ENCODE measurements at regions not wholly inside any gene's neighbourhood (a gene's known extent, or its start where the extent isn't known, plus 50 kb on each side); places are given as distances from the start of the nearest gene placed in this dataset.

DNA sequence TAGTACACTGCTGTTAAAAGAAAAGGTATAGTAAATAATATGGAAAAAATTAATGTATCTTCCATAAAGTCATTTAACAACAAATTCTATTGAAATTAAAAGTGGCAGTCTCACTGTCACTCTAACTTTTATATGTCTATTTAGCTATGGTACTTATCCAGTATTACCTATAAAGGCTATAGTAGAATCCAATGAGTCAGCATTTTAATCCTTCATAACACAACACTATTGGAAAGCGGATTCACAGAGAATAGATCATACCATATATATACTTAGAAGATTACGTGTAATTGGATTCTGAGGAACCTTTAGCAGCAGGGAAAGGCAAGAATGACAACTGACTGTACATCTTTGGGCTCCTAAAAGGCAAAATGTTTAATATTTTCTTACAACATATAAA, 1942.6 kb downstream of the PCDH7 start:
- H3K4me3 ChIP-seq (replicated peaks in 1 of 2; ENCODE audit: low read depth in 1 of 2, low read length in 2 of 2): no peak overlapping the region
- H3K9me2 ChIP-seq (ENCODE audit: insufficient read depth): no peaks in the 10 kb centered on the region; the same call in 1 of the 2 replicates
- no peak for TF ChIP-seq CEBPB (IDR thresholded peaks at IDR 0.05; ENCODE audit: low read depth)
- no peak for TF ChIP-seq POLR2AphosphoS5 (IDR thresholded peaks at IDR 0.05; ENCODE audit: low read depth, low read length)
- TF ChIP-seq, protein P1, sequence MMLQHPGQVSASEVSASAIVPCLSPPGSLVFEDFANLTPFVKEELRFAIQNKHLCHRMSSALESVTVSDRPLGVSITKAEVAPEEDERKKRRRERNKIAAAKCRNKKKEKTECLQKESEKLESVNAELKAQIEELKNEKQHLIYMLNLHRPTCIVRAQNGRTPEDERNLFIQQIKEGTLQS (IDR thresholded peaks at IDR 0.05): no peak
- TF ChIP-seq EGR1 (IDR thresholded peaks at IDR 0.05; ENCODE audit: low read depth): no peak
- TF ChIP-seq POLR2A (IDR thresholded peaks at IDR 0.05; ENCODE audit: borderline replicate concordance, extremely low read depth, insufficient read depth, insufficient read length): no peak
- TF ChIP-seq, protein P2, sequence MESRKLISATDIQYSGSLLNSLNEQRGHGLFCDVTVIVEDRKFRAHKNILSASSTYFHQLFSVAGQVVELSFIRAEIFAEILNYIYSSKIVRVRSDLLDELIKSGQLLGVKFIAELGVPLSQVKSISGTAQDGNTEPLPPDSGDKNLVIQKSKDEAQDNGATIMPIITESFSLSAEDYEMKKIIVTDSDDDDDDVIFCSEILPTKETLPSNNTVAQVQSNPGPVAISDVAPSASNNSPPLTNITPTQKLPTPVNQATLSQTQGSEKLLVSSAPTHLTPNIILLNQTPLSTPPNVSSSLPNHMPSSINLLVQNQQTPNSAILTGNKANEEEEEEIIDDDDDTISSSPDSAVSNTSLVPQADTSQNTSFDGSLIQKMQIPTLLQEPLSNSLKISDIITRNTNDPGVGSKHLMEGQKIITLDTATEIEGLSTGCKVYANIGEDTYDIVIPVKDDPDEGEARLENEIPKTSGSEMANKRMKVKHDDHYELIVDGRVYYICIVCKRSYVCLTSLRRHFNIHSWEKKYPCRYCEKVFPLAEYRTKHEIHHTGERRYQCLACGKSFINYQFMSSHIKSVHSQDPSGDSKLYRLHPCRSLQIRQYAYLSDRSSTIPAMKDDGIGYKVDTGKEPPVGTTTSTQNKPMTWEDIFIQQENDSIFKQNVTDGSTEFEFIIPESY (IDR thresholded peaks at IDR 0.05; ENCODE audit: extremely low read depth, insufficient replicate concordance, low read length): no peak
- no peak for TF ChIP-seq TCF7L2 (IDR thresholded peaks at IDR 0.05; ENCODE audit: borderline replicate concordance, extremely low read depth, insufficient read depth, insufficient read length)
- no peak for TF ChIP-seq SP1 (IDR thresholded peaks at IDR 0.05; ENCODE audit: low read depth)
- TF ChIP-seq SRF (IDR thresholded peaks at IDR 0.05; ENCODE audit: low read depth): no peak
- TF ChIP-seq CBX3 (IDR thresholded peaks at IDR 0.05; ENCODE audit: low read depth): no peak
- TF ChIP-seq EZH2phosphoT487 (IDR thresholded peaks at IDR 0.05; ENCODE audit: borderline replicate concordance): no peak
- no peak for TF ChIP-seq SIN3A (IDR thresholded peaks at IDR 0.05; ENCODE audit: low read depth)
- no peak for TF ChIP-seq RAD21 (IDR thresholded peaks at IDR 0.05; ENCODE audit: low read depth)
- H3K27me3 ChIP-seq (ENCODE audit: insufficient read depth, low read length): no peaks in the 10 kb centered on the region
- no peak overlapping the region for H3K4me2 ChIP-seq (ENCODE audit: low read length)
- ATAC-seq (no peak), DNase-seq (ENCODE audit: low read depth, low spot score) (no peak)
- ChIA-PET POLR2A (no interaction called here), RAD21 (ENCODE audit: low non-redundant PET in 1 of 2, low total read pairs in 2 of 2, uncharacterized antibody in 2 of 2, unreplicated experiment in 2 of 2) (no interaction called here), CTCF (no interaction called here)
- no peaks in the 10 kb centered on the region for H3K9me3 ChIP-seq (ENCODE audit: control insufficient read depth in 1 of 2, insufficient read depth in 1 of 2, low read depth in 1 of 2, low read length in 2 of 2)
- no peaks in the 10 kb centered on the region for H3K36me3 ChIP-seq (ENCODE audit: control insufficient read depth in 1 of 2, insufficient read depth in 2 of 2, low read length in 2 of 2)
- H3K79me2 ChIP-seq (ENCODE audit: insufficient read depth, low read length): no peaks in the 10 kb centered on the region
- intact Hi-C loops (cut with micrococcal nuclease): no loop called here
- no peak overlapping the region for H3K9ac ChIP-seq (ENCODE audit: low read length)
- no TSS peak for BruUV-seq (replicated peaks)
- no peaks in the 10 kb centered on the region for H4K20me1 ChIP-seq (ENCODE audit: insufficient read depth)
- no peak overlapping the region for H2AFZ ChIP-seq (ENCODE audit: low read depth, low read length, poor library complexity, severe bottlenecking)
- peaks cover 0 to 6% of the 10 kb centered on the region in 2 experiments; a peak in 1 of 4 replicates for H3K4me1 ChIP-seq (ENCODE audit: control insufficient read depth in 1 of 2, insufficient read depth in 2 of 2, low read length in 2 of 2)
- no peak overlapping the region for H3K27ac ChIP-seq (ENCODE audit: low read depth, low read length)

All from HCT116 (cell line).